ENCODE measurements at regions not wholly inside any gene's neighbourhood (a gene's known extent, or its start where the extent isn't known, plus 50 kb on each side); places are given as distances from the start of the nearest gene placed in this dataset.
"Not testable (repeated sequence)": the region's sequence is repeated elsewhere in the genome, so short reads cannot be mapped to it uniquely, and the experiment has no call there.

DNA sequence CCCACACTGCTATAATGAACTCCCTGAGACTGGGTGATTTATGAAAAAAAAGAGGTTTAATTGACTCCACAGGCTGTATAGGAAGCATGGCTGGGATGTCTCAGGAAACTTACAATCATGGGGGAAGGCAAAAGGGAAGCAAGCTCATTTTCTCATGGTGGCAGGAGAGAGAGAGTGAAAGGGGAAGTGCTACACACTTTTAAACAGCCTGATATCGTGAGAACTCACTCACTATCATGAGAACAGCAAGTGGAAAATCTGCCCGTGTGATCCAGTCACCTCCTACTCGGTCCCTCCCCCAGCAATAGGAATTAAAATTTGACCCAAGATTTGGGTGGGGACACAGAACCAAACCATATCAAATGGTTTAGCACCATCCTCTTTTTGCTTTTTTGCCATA, 116.6 kb upstream of the CEP162 start:
- DNase-seq = no peak

DNA sequence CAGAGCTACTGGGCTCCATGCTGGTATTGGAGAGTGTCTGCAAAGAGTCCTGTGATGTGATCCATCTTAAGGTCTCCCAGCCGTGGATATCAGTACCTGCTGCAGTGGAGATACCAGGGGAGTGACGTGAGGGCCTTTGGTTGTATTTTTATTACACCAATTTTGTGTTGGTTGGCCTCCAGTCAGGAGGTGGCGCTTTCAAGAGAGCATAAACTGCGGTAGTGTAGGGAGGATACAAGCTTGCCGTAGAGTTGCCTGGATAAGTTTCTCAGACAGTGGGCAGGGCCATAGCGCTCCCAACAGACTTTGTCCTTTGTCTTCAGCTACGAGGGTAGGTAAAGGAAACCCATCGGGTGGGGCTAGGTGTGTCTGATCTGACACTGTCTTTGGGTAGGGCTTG, 113.0 kb upstream of the CEP162 start:
- no peak for DNase-seq

GRCh38 chr6:84333842-84334241, 106.4 kb upstream of the CEP162 start:
- DNase-seq = no peak

- DNase-seq = no peak
Observed at GRCh38 chr6:84332139-84333034, 104.9 kb upstream of the CEP162 start.

DNA sequence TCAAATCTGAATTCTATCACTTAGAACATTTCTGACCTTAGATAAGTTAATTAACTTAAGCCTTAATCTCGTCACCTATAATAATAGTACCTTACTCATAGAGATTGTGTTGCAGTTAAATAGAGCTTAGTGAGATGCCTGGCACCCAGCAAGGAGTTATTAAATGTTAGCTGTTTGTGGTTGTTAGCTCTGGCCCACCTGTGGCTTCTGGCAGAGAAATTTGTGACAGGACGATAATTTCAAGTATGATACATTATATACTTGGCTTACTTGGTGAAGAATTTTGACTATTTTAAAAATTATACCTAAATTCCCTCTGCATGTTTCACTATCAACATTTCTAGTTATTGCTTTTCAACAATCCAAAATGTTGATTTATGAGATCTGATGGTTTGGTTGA, 102.9 kb upstream of the CEP162 start:
- DNase-seq = no peak

GRCh38 chr6:84329516-84329915, 102.1 kb upstream of the CEP162 start:
- no peak for DNase-seq

GRCh38 chr6:84329077-84329476, 101.6 kb upstream of the CEP162 start:
- no peak for DNase-seq

GRCh38 chr6:84317463-84317862, 90.0 kb upstream of the CEP162 start:
- no peak for DNase-seq

GRCh38 chr6:84314377-84314898, 87.0 kb upstream of the CEP162 start:
- no peak for DNase-seq

DNA sequence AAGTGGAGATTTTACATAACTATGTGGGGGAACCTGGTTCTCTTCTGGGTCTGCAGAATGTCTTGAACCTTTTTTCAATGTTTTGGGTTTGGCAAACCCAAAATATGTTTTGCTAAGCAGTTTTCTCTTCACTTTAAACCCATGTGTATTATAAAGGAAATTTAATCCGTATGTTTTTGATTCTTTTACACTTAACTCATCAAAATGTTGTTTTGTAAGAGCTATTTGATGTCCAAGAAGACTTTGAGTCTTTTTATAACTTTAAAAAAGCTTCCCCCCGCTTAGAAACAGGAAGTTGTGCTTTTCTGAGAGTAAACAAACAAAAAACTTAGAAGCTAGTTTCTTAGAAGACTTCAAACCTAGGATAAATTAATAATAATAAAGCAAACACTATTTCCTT, 81.9 kb upstream of the CEP162 start:
- no peak for DNase-seq

DNA sequence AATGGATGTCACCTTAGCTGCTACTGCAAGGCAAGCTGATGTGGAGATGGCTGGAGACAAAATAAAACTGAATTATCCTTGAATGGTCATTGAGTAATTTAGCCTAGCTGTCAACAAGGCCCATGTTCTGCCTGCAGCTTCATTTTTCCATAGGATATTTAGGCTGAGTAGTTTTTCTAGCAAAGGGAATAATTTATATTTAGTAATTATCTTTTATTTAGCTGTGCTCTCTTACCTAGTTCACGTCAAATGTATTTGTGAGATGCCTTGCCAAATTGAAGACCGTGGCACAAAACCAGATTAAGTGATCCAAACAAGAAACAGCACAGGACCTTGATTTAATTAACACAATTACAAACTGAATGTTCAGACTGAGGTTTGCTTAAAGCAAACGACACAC, 77.4 kb upstream of the CEP162 start:
- DNase-seq = no peak

GRCh38 chr6:84291033-84291432, 63.6 kb upstream of the CEP162 start:
- DNase-seq = not testable (repeated sequence)

DNA sequence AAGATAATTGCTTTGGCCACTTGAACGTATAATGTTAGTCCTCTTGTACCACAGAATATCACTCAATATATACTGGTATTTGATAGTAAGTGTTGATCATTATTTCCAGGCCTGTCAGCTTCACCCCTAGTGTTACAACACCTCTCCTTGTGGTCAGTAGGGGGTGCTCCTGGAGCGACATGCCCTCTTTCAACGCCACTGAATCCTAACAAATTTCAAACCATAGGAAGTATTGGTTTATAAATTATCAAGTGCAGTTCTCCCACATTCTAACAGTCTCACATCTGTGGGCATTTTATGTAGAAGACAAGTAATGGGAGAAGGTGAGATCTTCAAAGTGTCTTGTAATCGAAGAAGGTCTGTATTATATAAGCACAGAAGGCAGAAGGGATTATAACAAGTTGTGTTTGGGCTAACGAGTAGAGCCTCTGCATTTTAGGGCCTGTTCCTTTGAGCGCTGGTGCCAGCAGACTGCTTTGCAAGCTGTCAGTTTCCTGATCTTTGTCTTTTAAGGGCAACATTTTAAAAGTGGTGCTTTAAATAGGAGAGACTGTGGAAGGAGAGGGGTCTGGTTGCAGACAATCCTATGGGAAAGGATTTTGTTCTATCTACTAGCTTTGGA, 57.1 kb upstream of the CEP162 start:
- DNase-seq = peak in 1 of 2 experiments; percentile 27

DNA sequence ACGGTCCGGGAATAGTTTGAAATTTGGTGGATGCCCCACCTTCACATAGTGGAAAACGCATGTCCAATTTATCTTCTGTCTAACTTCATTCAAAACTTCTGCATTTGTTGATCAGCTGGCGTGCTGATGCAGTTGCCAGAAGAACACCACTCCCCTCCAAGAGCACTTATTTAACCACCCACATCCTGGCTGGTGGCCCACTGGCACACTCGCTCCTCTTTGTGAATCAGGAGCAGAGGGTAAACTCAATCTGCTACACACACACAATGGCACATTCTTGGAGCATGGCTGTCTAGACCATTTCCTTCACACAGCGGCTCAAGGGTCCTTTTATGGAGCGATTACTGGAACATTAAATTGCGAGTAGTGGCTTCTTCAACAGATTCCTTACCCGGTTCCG, 55.1 kb upstream of the CEP162 start:
- no peak for DNase-seq

GRCh38 chr6:84280639-84281038, 53.2 kb upstream of the CEP162 start:
- no peak for DNase-seq

DNA sequence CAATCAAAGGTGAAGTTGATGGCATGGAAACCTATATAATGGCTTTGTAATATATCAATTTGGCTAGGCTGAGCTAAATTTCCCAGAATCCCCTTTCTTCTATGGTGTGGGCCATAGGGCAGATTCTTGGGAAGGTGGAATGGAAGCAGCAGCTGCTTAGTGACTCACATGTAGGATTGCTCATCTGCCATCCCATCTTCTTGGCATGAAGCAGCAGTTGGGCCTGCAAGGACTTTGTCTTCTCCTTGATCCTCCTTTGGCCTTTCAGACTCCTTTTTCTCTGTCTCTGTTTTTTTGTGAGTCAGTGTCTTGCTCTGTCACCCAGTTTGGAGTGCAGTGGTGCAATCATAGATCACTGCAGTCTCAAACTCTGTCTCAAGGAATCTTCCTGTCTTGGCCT, 52.6 kb upstream of the CEP162 start:
- DNase-seq = no peak

GRCh38 chr6:84278321-84278998, 51.0 kb upstream of the CEP162 start:
- DNase-seq = no peak
